Bone marrow (tissue), 2 donors: ENCODE measurements at regions not wholly inside any gene's neighbourhood (a gene's known extent, or its start where the extent isn't known, plus 50 kb on each side); places are given as distances from the start of the nearest gene placed in this dataset.
"Not testable (repeated sequence)": the region's sequence is repeated elsewhere in the genome, so short reads cannot be mapped to it uniquely, and the experiment has no call there.

ENCODE experiments used
- DNase-seq, 2 donors: peaks; one replicate each; lab custom pipeline; 2025; lab: John Stamatoyannopoulos, UW

DNA sequence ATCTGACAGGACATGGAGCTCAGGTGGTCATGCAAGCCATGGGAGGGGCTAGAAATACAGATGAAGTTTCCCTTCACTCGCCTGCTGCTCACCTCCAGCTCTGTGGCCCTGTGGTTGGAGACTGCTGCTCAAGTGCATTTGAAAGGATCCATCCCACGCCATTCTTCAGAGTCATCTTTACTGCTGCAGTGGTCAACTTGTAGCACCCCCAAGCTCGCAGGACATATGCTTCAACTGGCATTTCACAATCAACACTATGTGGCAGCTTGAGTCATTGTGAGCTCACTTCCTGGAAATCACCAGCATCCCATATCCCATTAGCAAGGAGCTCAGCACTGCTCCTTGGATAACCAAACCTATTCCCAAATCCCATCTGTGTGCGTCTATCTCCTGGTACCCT lies 116.2 kb upstream of the TP53BP2 start:
- DNase-seq, result not testable (repeated sequence)

DNA sequence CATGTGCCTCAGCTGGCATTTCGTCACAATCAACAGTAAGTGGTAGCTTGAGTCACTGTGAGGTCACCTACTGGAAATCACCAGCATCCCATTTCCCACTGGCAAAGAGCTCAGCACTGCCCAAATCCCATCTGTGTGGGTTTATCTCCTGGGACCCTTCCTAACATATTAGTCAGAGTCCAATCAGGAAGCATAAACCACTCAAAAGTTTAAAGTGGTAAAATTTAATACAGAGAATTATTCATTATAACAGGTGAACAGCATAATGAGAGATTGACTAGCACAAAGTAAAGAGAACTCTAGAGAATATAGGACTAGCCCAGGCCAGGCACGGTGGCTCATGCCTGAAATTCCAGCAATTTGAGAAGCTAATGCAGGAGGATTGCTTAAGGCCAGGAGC lies 107.1 kb upstream of the TP53BP2 start:
- not testable (repeated sequence) for DNase-seq

GRCh38 chr1:223951551-223951950 lies 105.8 kb upstream of the TP53BP2 start:
- DNase-seq, result not testable (repeated sequence)

GRCh38 chr1:223949944-223950343 lies 104.2 kb upstream of the TP53BP2 start:
- not testable (repeated sequence) for DNase-seq

- not testable (repeated sequence) for DNase-seq
These were observed 102.3 kb upstream of the TP53BP2 start for GRCh38 chr1:223948041-223948440.

- not testable (repeated sequence) for DNase-seq
These were observed 90.8 kb upstream of the TP53BP2 start for GRCh38 chr1:223936592-223936991.

DNA sequence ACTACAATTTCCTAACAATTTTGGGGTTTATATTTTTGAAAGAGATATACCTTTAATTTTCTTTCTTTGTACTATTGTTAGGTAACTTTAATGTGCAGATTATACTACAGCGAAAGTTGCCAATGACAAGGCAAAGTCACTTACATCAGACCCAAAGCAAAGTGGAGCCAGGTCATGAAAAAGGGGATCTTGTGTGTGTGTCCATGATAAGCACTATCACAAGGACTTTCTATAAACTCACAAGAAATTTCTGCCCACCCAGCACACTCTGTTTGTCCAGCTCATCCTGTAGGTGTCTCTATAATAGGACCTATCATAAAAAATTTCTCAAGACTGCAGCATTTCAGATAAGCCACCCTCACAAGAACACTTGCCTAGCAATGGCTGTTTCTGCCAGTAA lies 85.7 kb upstream of the TP53BP2 start:
- not testable (repeated sequence) for DNase-seq

- not testable (repeated sequence) for DNase-seq
These were observed 75.1 kb upstream of the TP53BP2 start for GRCh38 chr1:223920805-223921204.

DNA sequence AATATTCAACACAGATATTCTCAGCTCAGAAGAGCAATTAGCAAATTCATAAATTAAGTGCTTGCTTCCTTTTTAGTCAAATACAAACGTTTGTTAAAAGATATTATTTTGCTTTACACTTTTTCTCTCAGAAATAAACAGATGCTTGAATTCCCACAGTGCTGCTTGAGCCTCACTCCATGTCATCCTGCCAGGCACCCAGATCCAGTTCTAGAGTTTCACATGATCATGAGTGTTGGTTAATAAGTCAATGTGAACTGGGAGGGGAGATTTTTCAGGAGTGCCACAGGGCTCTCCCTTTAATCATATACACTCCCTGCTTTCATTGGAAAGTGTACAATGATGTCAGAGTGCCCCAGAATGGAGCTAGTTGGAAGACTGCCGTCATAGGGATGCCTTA lies 69.7 kb upstream of the TP53BP2 start:
- DNase-seq, result not testable (repeated sequence)

DNA sequence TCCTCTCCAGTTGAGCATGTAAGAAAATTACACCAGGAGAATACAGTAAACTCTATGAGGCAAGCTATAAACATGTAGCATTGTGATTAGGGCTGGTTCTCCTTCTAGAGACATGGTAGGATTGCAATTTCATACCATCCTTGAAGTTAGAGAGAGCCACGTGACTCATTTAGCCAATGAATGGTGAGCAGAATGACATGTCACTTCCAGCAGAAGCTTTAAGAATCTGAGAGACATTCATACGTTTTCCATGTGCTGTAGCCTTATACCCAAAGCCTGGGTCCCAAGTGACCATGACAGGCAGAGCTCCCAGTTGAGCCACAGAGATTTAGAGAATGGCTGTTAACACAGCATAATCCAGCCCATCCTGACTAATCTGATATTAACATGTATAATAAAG lies 68.0 kb upstream of the TP53BP2 start:
- not testable (repeated sequence) for DNase-seq

DNA sequence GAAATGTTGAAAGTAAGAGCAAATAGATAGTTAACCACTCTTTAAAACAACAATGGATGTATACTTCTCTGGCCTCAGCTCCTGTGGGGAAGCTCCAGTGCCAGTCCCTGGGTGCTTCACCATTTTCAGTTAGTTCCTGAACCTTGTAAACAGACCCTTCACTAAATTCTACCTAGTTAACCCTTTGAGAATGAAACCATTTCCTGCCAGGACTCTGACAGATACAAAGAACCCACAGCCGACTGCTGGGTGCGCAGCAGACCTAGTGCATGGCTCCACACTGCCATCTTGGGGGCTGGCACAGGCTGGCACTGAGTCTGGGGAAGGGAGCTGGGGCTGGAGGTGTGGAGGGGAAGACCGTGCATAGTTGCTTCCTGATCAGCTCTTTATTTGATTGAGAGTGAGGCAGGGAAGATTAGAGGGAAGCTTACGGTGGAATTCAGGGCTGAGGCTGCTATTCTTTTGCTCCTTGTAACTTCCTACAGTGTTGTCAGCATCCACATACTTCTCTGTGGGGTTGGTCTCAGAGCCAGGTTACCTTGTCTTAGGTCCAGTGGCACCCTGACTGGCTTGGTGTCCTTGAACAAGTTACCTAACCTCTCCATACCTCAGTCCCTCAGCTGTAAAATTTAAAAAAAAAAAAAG lies 62.3 kb upstream of the TP53BP2 start:
- not testable (repeated sequence) for DNase-seq

- DNase-seq, result not testable (repeated sequence)
These were observed 57.5 kb upstream of the TP53BP2 start for GRCh38 chr1:223903221-223903620.

GRCh38 chr1:223899775-223900174 lies 54.0 kb upstream of the TP53BP2 start:
- DNase-seq, result not testable (repeated sequence)

GRCh38 chr1:223897097-223897496 lies 51.4 kb upstream of the TP53BP2 start:
- DNase-seq, result not testable (repeated sequence)

DNA sequence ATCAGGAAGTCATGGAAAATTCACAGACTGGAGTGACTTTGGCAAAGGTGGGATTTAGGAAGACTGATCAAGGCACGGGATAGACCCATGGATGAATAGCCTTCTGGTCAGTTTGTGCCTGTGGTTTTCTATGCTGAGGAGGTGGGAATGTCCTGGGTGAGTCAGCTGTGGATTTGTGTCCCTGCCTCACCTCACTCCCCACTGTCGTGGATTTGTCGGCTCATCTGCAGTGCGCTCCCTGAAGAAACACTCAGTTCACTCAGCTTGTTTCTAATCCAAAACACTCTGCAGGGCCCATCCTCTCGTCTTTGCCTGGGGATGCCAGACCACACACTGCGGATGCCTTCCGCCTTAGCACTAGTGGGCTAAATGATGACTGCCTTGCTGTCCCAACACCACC lies 50.2 kb upstream of the TP53BP2 start:
- not testable (repeated sequence) for DNase-seq
